ENCODE measurements at regions not wholly inside any gene's neighbourhood (a gene's known extent, or its start where the extent isn't known, plus 50 kb on each side); places are given as distances from the start of the nearest gene placed in this dataset.

DNA sequence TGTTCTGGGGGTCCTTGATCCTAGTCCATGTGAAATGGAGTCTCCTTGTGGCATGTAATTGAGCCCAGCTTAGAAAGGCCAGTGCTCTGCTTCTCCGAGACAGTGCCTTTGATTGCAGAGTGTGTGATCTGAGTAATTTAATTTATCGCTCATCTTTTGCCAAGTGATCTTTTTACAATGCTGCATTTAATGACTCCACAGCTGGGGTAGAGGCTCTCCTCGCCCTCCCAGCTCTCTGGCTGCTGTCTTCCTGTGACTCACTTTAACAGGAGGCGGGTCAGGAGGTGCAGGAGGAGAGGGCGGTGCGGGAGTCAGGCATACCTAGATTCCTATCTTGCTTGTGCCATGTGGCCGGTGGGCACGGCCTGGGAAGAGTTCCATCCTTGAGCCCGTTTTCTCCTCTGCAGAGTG, 113.4 kb upstream of the FOXF1 start:
- Histone ChIP-seq H3K79me2 (ENCODE audit: low read depth) (no peaks in the 10 kb centered on the region), H4K20me1 (ENCODE audit: low read depth) (no peaks in the 10 kb centered on the region), H3K4me2 (no peak overlapping the region), H3K36me3 (no peaks in the 10 kb centered on the region), H3K4me3 (no peak overlapping the region), H2AFZ (replicated peaks) (peak overlapping the region; percentile 87), H3F3A (ENCODE audit: low read depth) (no peaks in the 10 kb centered on the region), H3K4me1 (peaks cover 6% of the 10 kb centered on the region), H3K27ac (no peak overlapping the region), H3K9ac (no peak overlapping the region), H3K9me3 (ENCODE audit: low read depth) (no peaks in the 10 kb centered on the region), H3K27me3 (no peaks in the 10 kb centered on the region)
- DNase-seq (ENCODE audit: low spot score) = no peak
- Mint-ChIP-seq H3K4me3 (no peak overlapping the region), H3K27ac (peak overlapping the region; percentile 43), H3K27me3 (ENCODE audit: insufficient read depth, low read depth) (peaks cover 2% of the 10 kb centered on the region), H3K36me3 (no peaks in the 10 kb centered on the region), H3K9me3 (no peaks in the 10 kb centered on the region), H3K4me1 (peaks cover 13% of the 10 kb centered on the region)
- TF ChIP-seq, protein P1, sequence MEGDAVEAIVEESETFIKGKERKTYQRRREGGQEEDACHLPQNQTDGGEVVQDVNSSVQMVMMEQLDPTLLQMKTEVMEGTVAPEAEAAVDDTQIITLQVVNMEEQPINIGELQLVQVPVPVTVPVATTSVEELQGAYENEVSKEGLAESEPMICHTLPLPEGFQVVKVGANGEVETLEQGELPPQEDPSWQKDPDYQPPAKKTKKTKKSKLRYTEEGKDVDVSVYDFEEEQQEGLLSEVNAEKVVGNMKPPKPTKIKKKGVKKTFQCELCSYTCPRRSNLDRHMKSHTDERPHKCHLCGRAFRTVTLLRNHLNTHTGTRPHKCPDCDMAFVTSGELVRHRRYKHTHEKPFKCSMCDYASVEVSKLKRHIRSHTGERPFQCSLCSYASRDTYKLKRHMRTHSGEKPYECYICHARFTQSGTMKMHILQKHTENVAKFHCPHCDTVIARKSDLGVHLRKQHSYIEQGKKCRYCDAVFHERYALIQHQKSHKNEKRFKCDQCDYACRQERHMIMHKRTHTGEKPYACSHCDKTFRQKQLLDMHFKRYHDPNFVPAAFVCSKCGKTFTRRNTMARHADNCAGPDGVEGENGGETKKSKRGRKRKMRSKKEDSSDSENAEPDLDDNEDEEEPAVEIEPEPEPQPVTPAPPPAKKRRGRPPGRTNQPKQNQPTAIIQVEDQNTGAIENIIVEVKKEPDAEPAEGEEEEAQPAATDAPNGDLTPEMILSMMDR (IDR thresholded peaks at IDR 0.05) = no peak
- TF ChIP-seq EZH2 (IDR thresholded peaks at IDR 0.05) (no peak), EZH2phosphoT487 (IDR thresholded peaks at IDR 0.05) (no peak)

DNA sequence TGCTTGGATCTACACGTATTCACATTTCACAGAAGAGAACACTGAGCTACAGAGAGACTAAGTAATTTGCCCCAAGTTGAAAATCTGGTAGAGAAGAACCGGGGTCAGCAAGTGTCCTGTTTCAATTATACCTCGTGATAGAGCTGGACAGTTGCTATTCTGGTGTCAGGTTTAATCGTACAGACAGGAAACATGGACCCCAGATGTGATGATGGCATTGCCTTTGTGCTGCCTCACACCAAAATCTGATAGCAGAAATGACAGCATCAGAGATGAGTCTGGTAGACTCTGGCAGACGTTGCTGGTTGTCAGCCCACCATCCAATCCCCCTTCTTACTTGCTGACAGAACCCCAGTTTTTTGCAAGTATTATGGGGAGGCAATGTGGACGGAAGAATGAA, 112.1 kb upstream of the FOXF1 start:
- Histone ChIP-seq H3K27ac (no peak overlapping the region), H3K4me3 (no peak overlapping the region), H2AFZ (replicated peaks) (no peak overlapping the region), H3K9me3 (ENCODE audit: low read depth) (no peaks in the 10 kb centered on the region), H3K36me3 (no peaks in the 10 kb centered on the region), H4K20me1 (ENCODE audit: low read depth) (no peaks in the 10 kb centered on the region), H3F3A (ENCODE audit: low read depth) (no peaks in the 10 kb centered on the region), H3K9ac (no peak overlapping the region), H3K4me2 (no peak overlapping the region), H3K27me3 (no peaks in the 10 kb centered on the region), H3K4me1 (peaks cover 6% of the 10 kb centered on the region), H3K79me2 (ENCODE audit: low read depth) (no peaks in the 10 kb centered on the region)
- TF ChIP-seq EZH2 (IDR thresholded peaks at IDR 0.05) (no peak), EZH2phosphoT487 (IDR thresholded peaks at IDR 0.05) (no peak)
- TF ChIP-seq, protein P1 (IDR thresholded peaks at IDR 0.05) = no peak
- no peak for DNase-seq (ENCODE audit: low spot score)
- Mint-ChIP-seq H3K4me3 (no peak overlapping the region), H3K36me3 (no peaks in the 10 kb centered on the region), H3K27me3 (ENCODE audit: insufficient read depth, low read depth) (peaks cover 2% of the 10 kb centered on the region), H3K4me1 (peaks cover 13% of the 10 kb centered on the region), H3K27ac (no peak overlapping the region), H3K9me3 (no peaks in the 10 kb centered on the region)

DNA sequence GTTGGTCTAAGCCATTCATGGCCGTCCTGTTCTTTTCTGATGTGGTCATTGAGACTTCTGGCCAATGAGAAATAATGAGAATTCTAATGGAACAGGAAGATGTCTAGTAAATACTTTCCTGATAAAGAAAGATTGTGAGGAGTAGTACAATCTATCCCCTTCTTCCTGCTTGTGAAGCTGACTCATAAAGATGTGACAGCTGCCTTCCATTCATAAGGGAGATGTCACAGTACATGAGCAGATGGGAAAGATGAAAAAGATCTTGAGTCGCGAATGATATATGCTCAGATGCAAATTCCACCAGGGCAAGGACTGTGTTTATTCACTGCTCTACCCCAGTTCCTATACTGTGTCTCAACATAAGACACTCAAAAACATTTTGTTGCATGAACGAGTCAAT, 111.7 kb upstream of the FOXF1 start:
- H2AFZ ChIP-seq (replicated peaks) = no peak overlapping the region
- no peak for DNase-seq (ENCODE audit: low spot score)
- H3K9me3 ChIP-seq (ENCODE audit: low read depth) = no peaks in the 10 kb centered on the region
- no peak overlapping the region for H3K4me2 ChIP-seq
- H4K20me1 ChIP-seq (ENCODE audit: low read depth) = no peaks in the 10 kb centered on the region
- no peak overlapping the region for H3K9ac ChIP-seq
- Mint-ChIP-seq H3K4me1 (peaks cover 14% of the 10 kb centered on the region), H3K9me3 (no peaks in the 10 kb centered on the region), H3K27ac (no peak overlapping the region), H3K36me3 (no peaks in the 10 kb centered on the region), H3K4me3 (no peak overlapping the region), H3K27me3 (ENCODE audit: insufficient read depth, low read depth) (peaks cover 4% of the 10 kb centered on the region)
- H3K79me2 ChIP-seq (ENCODE audit: low read depth) = no peaks in the 10 kb centered on the region
- no peak overlapping the region for H3K4me3 ChIP-seq
- H3K27me3 ChIP-seq = no peaks in the 10 kb centered on the region
- no peak overlapping the region for H3K27ac ChIP-seq
- no peaks in the 10 kb centered on the region for H3F3A ChIP-seq (ENCODE audit: low read depth)
- TF ChIP-seq, protein P1 (IDR thresholded peaks at IDR 0.05) = no peak
- TF ChIP-seq EZH2 (IDR thresholded peaks at IDR 0.05) = no peak
- no peak for TF ChIP-seq EZH2phosphoT487 (IDR thresholded peaks at IDR 0.05)
- H3K36me3 ChIP-seq = no peaks in the 10 kb centered on the region
- peaks cover 6% of the 10 kb centered on the region for H3K4me1 ChIP-seq

All from neural progenitor cell (in vitro differentiated cells).